MM.1S (cell line): ENCODE measurements at regions not wholly inside any gene's neighbourhood (a gene's known extent, or its start where the extent isn't known, plus 50 kb on each side); places are given as distances from the start of the nearest gene placed in this dataset.

Experiments used
- DNase-seq: peaks from one replicate; pipeline ENCODE4 v3.0.0-alpha.2; 2015
- H2AFZ ChIP-seq: fragments of 300-600 bp; sonication (generic); 2 replicates; pipeline ENCODE4 v1.6.0; 2016; ENCODE audit warnings: antibody characterized with exemption, low read length
- H3F3A ChIP-seq: fragments of 300-600 bp; sonication (generic); 2 replicates; pipeline ENCODE4 v1.6.1; 2016; ENCODE audit warnings: mild to moderate bottlenecking, antibody characterized with exemption, low read length, moderate library complexity, mixed read lengths; ENCODE audit not compliant: insufficient read depth
- H3K27ac ChIP-seq: fragments of 300-600 bp; sonication (generic); 2 replicates; pipeline ENCODE4 v1.5.1; 2016; ENCODE audit warnings: mild to moderate bottlenecking, low read length
- H3K27me3 ChIP-seq: fragments of 300-600 bp; sonication (generic); replicated peaks from 2 replicates; pipeline ENCODE4 v1.6.0; 2016; ENCODE audit warnings: low read length; ENCODE audit not compliant: insufficient read depth
- H3K36me3 ChIP-seq: fragments of 300-600 bp; sonication (generic); replicated peaks from 2 replicates; pipeline ENCODE4 v1.6.1; 2016; ENCODE audit warnings: mild to moderate bottlenecking, low read length, mixed read lengths; ENCODE audit not compliant: insufficient read depth
- H3K4me1 ChIP-seq: fragments of 300-600 bp; sonication (generic); 2 replicates; pipeline ENCODE4 v1.6.1; 2016; ENCODE audit warnings: low read length, mixed read lengths
- H3K4me2 ChIP-seq: fragments of 300-600 bp; sonication (generic); 2 replicates; pipeline ENCODE4 v1.6.0; 2016; ENCODE audit warnings: low read depth, low read length
- H3K4me3 ChIP-seq: fragments of 300-600 bp; sonication (generic); 2 replicates; pipeline ENCODE4 v1.5.1; 2016; ENCODE audit warnings: low read length, mixed read lengths
- H3K79me2 ChIP-seq: fragments of 300-600 bp; sonication (generic); 2 replicates; pipeline ENCODE4 v1.6.1; 2016; ENCODE audit warnings: mixed run types, low read length, mixed read lengths
- H3K9ac ChIP-seq: fragments of 300-600 bp; sonication (generic); 2 replicates; pipeline ENCODE4 v1.6.1; 2016; ENCODE audit warnings: low read length, mixed read lengths
- H3K9me2 ChIP-seq: fragments of 300-600 bp; sonication (generic); replicated peaks from 2 replicates; pipeline ENCODE4 v1.6.1; 2016; ENCODE audit warnings: mild to moderate bottlenecking, low read length, mixed read lengths; ENCODE audit not compliant: insufficient read depth
- H3K9me3 ChIP-seq: fragments of 300-600 bp; sonication (generic); replicated peaks from 2 replicates; pipeline ENCODE4 v1.6.1; 2016; ENCODE audit warnings: mild to moderate bottlenecking, low read length, mixed read lengths; ENCODE audit not compliant: insufficient read depth
- H4K20me1 ChIP-seq: fragments of 300-600 bp; sonication (generic); 2 replicates; pipeline ENCODE4 v1.6.1; 2016; ENCODE audit warnings: mild to moderate bottlenecking, low read length, moderate library complexity, mixed read lengths; ENCODE audit not compliant: insufficient read depth
- CTCF ChIP-seq: fragments of 300-600 bp; sonication (generic); IDR thresholded peaks from 2 replicates; pipeline ENCODE4 v1.5.1; 2016; ENCODE audit warnings: antibody characterized with exemption, low read length, mixed read lengths
- EZH2 ChIP-seq: fragments of 300-600 bp; sonication (generic); optimal IDR thresholded peaks from 2 replicates; pipeline ENCODE3; 2017; ENCODE audit warnings: low read depth, mild to moderate bottlenecking, antibody characterized with exemption, low read length, mixed read lengths
- EZH2phosphoT487 ChIP-seq: fragments of 300-600 bp; sonication (generic); IDR thresholded peaks from 2 replicates; pipeline ENCODE4 v1.6.1; 2018; ENCODE audit warnings: antibody characterized with exemption, low read length

DNA sequence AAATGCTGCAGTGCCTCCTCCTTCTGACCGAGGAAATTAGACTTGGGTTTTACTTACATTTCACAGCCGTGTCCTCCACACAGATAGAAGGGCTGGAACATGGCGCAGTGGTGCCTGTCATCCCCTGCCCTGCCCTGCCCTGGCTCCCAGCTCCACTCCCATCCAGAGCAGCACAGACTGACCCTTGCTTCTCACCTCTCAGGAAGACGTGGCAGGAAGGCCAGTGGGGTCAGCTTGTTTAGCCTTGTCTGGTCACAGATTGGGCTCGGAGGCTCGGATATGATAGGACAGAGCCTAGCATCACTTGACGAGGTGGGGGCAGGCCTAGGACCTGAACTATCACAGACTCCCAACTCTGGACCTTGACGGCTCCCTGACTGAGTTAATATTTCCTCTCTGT lies 88.5 kb downstream of the LINGO1 start:
- no peaks in the 10 kb centered on the region for H3F3A ChIP-seq
- no peaks in the 10 kb centered on the region for H3K36me3 ChIP-seq
- H3K9me3 ChIP-seq = no peaks in the 10 kb centered on the region
- no peak for DNase-seq
- no peaks in the 10 kb centered on the region for H3K9me2 ChIP-seq
- TF ChIP-seq EZH2phosphoT487 (no peak), CTCF (no peak), EZH2 (no peak)
- no peak overlapping the region for H3K27ac ChIP-seq
- H4K20me1 ChIP-seq = no peaks in the 10 kb centered on the region
- H3K4me1 ChIP-seq = no peaks in the 10 kb centered on the region
- peak overlapping the region; percentile 79; the same call in 1 of the 2 replicates for H3K4me2 ChIP-seq
- H3K4me3 ChIP-seq = no peak overlapping the region
- H3K27me3 ChIP-seq = peaks cover 14% of the 10 kb centered on the region; the same call in 1 of the 2 replicates
- peak overlapping the region; percentile 82; the same call in 1 of the 2 replicates for H2AFZ ChIP-seq
- H3K9ac ChIP-seq = no peak overlapping the region
- no peaks in the 10 kb centered on the region for H3K79me2 ChIP-seq

- Histone ChIP-seq H3K79me2 (no peaks in the 10 kb centered on the region), H3K9me2 (no peaks in the 10 kb centered on the region), H3K27ac (no peak overlapping the region), H4K20me1 (no peaks in the 10 kb centered on the region), H3F3A (no peaks in the 10 kb centered on the region), H3K9me3 (no peaks in the 10 kb centered on the region), H3K4me3 (peak overlapping the region; percentile 62), H2AFZ (peak overlapping the region; percentile 82), H3K27me3 (peaks cover 14% of the 10 kb centered on the region; the same call in 1 of the 2 replicates), H3K9ac (peak overlapping the region; percentile 63), H3K4me2 (peak overlapping the region; percentile 79), H3K4me1 (peaks cover 5% of the 10 kb centered on the region), H3K36me3 (no peaks in the 10 kb centered on the region)
- peak; percentile 84 for DNase-seq
- TF ChIP-seq CTCF = peak; percentile 99
- no peak for TF ChIP-seq EZH2phosphoT487
Measured at GRCh38 chr15:77543159-77543882, 89.4 kb downstream of the LINGO1 start.

- peak overlapping the region; percentile 62 for H3K4me3 ChIP-seq
- peak overlapping the region; percentile 82 for H2AFZ ChIP-seq
- H3K9ac ChIP-seq = peak overlapping the region; percentile 63
- H4K20me1 ChIP-seq = no peaks in the 10 kb centered on the region
- H3K9me3 ChIP-seq = no peaks in the 10 kb centered on the region
- H3K27ac ChIP-seq = no peak overlapping the region
- no peaks in the 10 kb centered on the region for H3K9me2 ChIP-seq
- no peak for DNase-seq
- TF ChIP-seq EZH2 = no peak
- no peak for TF ChIP-seq CTCF
- TF ChIP-seq EZH2phosphoT487 = no peak
- no peaks in the 10 kb centered on the region for H3K36me3 ChIP-seq
- H3K4me1 ChIP-seq = peaks cover 12% of the 10 kb centered on the region
- peak overlapping the region; percentile 79 for H3K4me2 ChIP-seq
- no peaks in the 10 kb centered on the region for H3K79me2 ChIP-seq
- H3K27me3 ChIP-seq = peaks cover 14% of the 10 kb centered on the region; the same call in 1 of the 2 replicates
- H3F3A ChIP-seq = peaks cover 7% of the 10 kb centered on the region; the same call in 1 of the 2 replicates
Measured at GRCh38 chr15:77542491-77543001, 90.2 kb downstream of the LINGO1 start.
